PC-3 (cell line): ENCODE measurements at regions not wholly inside any gene's neighbourhood (a gene's known extent, or its start where the extent isn't known, plus 50 kb on each side); places are given as distances from the start of the nearest gene placed in this dataset.

ENCODE experiments used
- ATAC-seq: fragments of 200-7000 bp; cut with Tn5 transposase; 2 replicates; pipeline ENCODE4 v1.9.1; 2020; ENCODE audit warnings: mild to moderate bottlenecking, moderate library complexity
- BruUV-seq: library from RNA; stranded (reverse); fragments of 400-500 nt; replicated peaks from 2 replicates; lab custom pipeline; 2021; lab: Mats Ljungman, UMichigan
- CTCF ChIA-PET: fragments of 300-600 bp; sonication (Branson Sonifier 250); formaldehyde crosslinking; loops from one replicate; lab custom pipeline; 2022; ENCODE audit warnings: antibody characterized with exemption; lab: Charles Lee
- POLR2A ChIA-PET: fragments of 300-600 bp; sonication (Branson Sonifier 250); formaldehyde crosslinking; loops from one replicate; lab custom pipeline; 2022; ENCODE audit warnings: antibody characterized with exemption; ENCODE audit not compliant: unreplicated experiment; lab: Charles Lee
- DNase-seq: peaks from one replicate; pipeline ENCODE4 v3.0.0-alpha.2; 2015
- H2AFZ ChIP-seq: fragments of 300-600 bp; sonication (generic); 2 replicates; pipeline ENCODE4 v1.6.0; 2016; ENCODE audit warnings: antibody characterized with exemption, low read length
- H3F3A ChIP-seq: fragments of 300-600 bp; sonication (generic); one replicate; pipeline ENCODE4 v1.6.0; 2017; ENCODE audit warnings: antibody characterized with exemption, low read length, control low read depth, mild to moderate bottlenecking; ENCODE audit not compliant: unreplicated experiment
- H3K27ac ChIP-seq: fragments of 300-600 bp; sonication (generic); 2 replicates; pipeline ENCODE4 v1.5.1; 2016; ENCODE audit warnings: mild to moderate bottlenecking, low read length
- H3K27me3 ChIP-seq: fragments of 300-600 bp; sonication (generic); 2 replicates; pipeline ENCODE4 v1.6.1; 2016; ENCODE audit warnings: low read length, mixed read lengths
- H3K36me3 ChIP-seq: fragments of 300-600 bp; sonication (generic); 2 replicates; pipeline ENCODE4 v1.6.1; 2016; ENCODE audit warnings: low read depth, mixed run types, low read length, mixed read lengths
- H3K4me1 ChIP-seq: fragments of 300-600 bp; sonication (generic); 2 replicates; pipeline ENCODE4 v1.5.1; 2016; ENCODE audit warnings: low read length; ENCODE audit not compliant: insufficient read depth
- H3K4me2 ChIP-seq: fragments of 300-600 bp; sonication (generic); 2 replicates; pipeline ENCODE4 v1.6.0; 2016; ENCODE audit warnings: low read length
- H3K4me3 ChIP-seq: fragments of 300-600 bp; sonication (generic); 2 replicates; pipeline ENCODE4 v1.5.1; 2016; ENCODE audit warnings: mild to moderate bottlenecking, low read length, mixed read lengths
- H3K79me2 ChIP-seq: fragments of 300-600 bp; sonication (generic); 2 replicates; pipeline ENCODE4 v1.6.1; 2017; ENCODE audit warnings: low read length, mixed read lengths
- H3K9ac ChIP-seq: fragments of 300-600 bp; sonication (generic); 2 replicates; pipeline ENCODE4 v1.6.0; 2016; ENCODE audit warnings: mild to moderate bottlenecking, low read length
- H3K9me2 ChIP-seq: fragments of 300-600 bp; sonication (generic); replicated peaks from 2 replicates; pipeline ENCODE4 v1.6.1; 2016; ENCODE audit warnings: mixed run types, low read length, mixed read lengths
- H3K9me3 ChIP-seq: fragments of 300-600 bp; sonication (generic); 2 replicates; pipeline ENCODE4 v1.6.1; 2016; ENCODE audit warnings: low read length, mixed read lengths
- H4K20me1 ChIP-seq: fragments of 300-600 bp; sonication (generic); 2 replicates; pipeline ENCODE4 v1.6.1; 2016; ENCODE audit warnings: low read length, mixed read lengths
- CTCF ChIP-seq: fragments of 300-600 bp; sonication (generic); conservative IDR thresholded peaks from 2 replicates; pipeline ENCODE4 v1.5.1; 2017; ENCODE audit warnings: antibody characterized with exemption, low read depth, mild to moderate bottlenecking, low read length
- EZH2 ChIP-seq: fragments of 300-600 bp; sonication (generic); IDR thresholded peaks from one replicate; pipeline ENCODE4 v1.6.1; 2017; ENCODE audit warnings: antibody characterized with exemption, mild to moderate bottlenecking, low read length; ENCODE audit not compliant: unreplicated experiment
- EZH2phosphoT487 ChIP-seq: fragments of 300-600 bp; sonication (generic); IDR thresholded peaks from 2 replicates; pipeline ENCODE4 v1.6.1; 2018; ENCODE audit warnings: mild to moderate bottlenecking, antibody characterized with exemption, low read length, borderline replicate concordance
- intact Hi-C: fragments of 100-400 bp; cut with micrococcal nuclease; formaldehyde crosslinking; loops from 2 replicates; pipeline ENCODE4 v1.9.0; 2023

GRCh38 chr1:30258471-30258870 lies 464.9 kb downstream of the MATN1 start:
- POLR2A ChIA-PET: no interaction called here
- Histone ChIP-seq H3K36me3 (no peaks in the 10 kb centered on the region), H3K4me1 (no peaks in the 10 kb centered on the region), H2AFZ (no peak overlapping the region), H3K79me2 (no peaks in the 10 kb centered on the region), H3K27ac (no peak overlapping the region), H3K4me3 (no peak overlapping the region), H3K4me2 (no peak overlapping the region), H4K20me1 (no peaks in the 10 kb centered on the region), H3K9me2 (no peaks in the 10 kb centered on the region), H3K9ac (no peak overlapping the region), H3F3A (no peaks in the 10 kb centered on the region), H3K27me3 (peaks cover 49% of the 10 kb centered on the region), H3K9me3 (no peaks in the 10 kb centered on the region)
- CTCF ChIA-PET: no interaction called here
- ATAC-seq (no peak), DNase-seq (no peak)
- BruUV-seq: no TSS peak
- no peak for TF ChIP-seq CTCF
- no peak for TF ChIP-seq EZH2
- TF ChIP-seq EZH2phosphoT487: no peak
- intact Hi-C loops: no loop called here

- TF ChIP-seq CTCF (no peak), EZH2phosphoT487 (no peak), EZH2 (no peak)
These were observed 465.5 kb downstream of the MATN1 start for GRCh38 chr1:30257742-30258380.

GRCh38 chr1:30257322-30257721 lies 466.1 kb downstream of the MATN1 start:
- CTCF ChIA-PET: no interaction called here
- Histone ChIP-seq H3K27me3 (peaks cover 54% of the 10 kb centered on the region), H3K4me1 (no peaks in the 10 kb centered on the region), H3F3A (no peaks in the 10 kb centered on the region), H3K4me2 (no peak overlapping the region), H3K27ac (no peak overlapping the region), H3K9me3 (no peaks in the 10 kb centered on the region), H3K4me3 (no peak overlapping the region), H3K36me3 (no peaks in the 10 kb centered on the region), H3K9ac (no peak overlapping the region), H2AFZ (no peak overlapping the region), H3K9me2 (no peaks in the 10 kb centered on the region), H4K20me1 (no peaks in the 10 kb centered on the region), H3K79me2 (no peaks in the 10 kb centered on the region)
- BruUV-seq: no TSS peak
- POLR2A ChIA-PET: no interaction called here
- no peak for ATAC-seq
- TF ChIP-seq CTCF: no peak
- TF ChIP-seq EZH2phosphoT487: no peak
- TF ChIP-seq EZH2: no peak
- no peak for DNase-seq
- intact Hi-C loops: no loop called here

More at GRCh38 chr1:30257742-30258380, 465.5 kb downstream of the MATN1 start:
- H3K4me1 ChIP-seq: no peaks in the 10 kb centered on the region
- BruUV-seq: no TSS peak
- no peak for ATAC-seq
- H3K36me3 ChIP-seq: no peaks in the 10 kb centered on the region
- H3K9me2 ChIP-seq: no peaks in the 10 kb centered on the region
- POLR2A ChIA-PET: no interaction called here
- H3K9me3 ChIP-seq: no peaks in the 10 kb centered on the region
- H3K27me3 ChIP-seq: peaks cover 49% of the 10 kb centered on the region
- intact Hi-C loops: no loop called here
- no peak for DNase-seq
- no peaks in the 10 kb centered on the region for H3K79me2 ChIP-seq
- H3K9ac ChIP-seq: no peak overlapping the region
- H3K4me2 ChIP-seq: no peak overlapping the region
- CTCF ChIA-PET: no interaction called here
- H3K4me3 ChIP-seq: no peak overlapping the region
- H3K27ac ChIP-seq: no peak overlapping the region
- H4K20me1 ChIP-seq: no peaks in the 10 kb centered on the region
- no peak overlapping the region for H2AFZ ChIP-seq
- H3F3A ChIP-seq: no peaks in the 10 kb centered on the region
